ENCODE measurements at regions not wholly inside any gene's neighbourhood (a gene's known extent, or its start where the extent isn't known, plus 50 kb on each side); places are given as distances from the start of the nearest gene placed in this dataset.

GRCh38 chr4:18847249-18847890 lies 825.8 kb upstream of the LCORL start:
- H2AFZ ChIP-seq (ENCODE audit: low read depth, low read length, severe bottlenecking), result no peak overlapping the region
- H3K27ac ChIP-seq (ENCODE audit: low read depth, low read length), result no peak overlapping the region
- H3K9me3 ChIP-seq (ENCODE audit: insufficient read depth, low read length), result 0 out of 2 replicates have a peak, but pooled peaks cover 10% of the 10 kb centered on the region

GRCh38 chr4:18846313-18846712 lies 824.8 kb upstream of the LCORL start:
- no peaks in the 10 kb centered on the region for H3K27me3 ChIP-seq (ENCODE audit: low read length)
- TF ChIP-seq CTCF (IDR thresholded peaks at IDR 0.05; ENCODE audit: insufficient read depth, low read length, poor library complexity, severe bottlenecking) (no peak), EZH2phosphoT487 (conservative IDR thresholded peaks at IDR 0.05; ENCODE audit: low read length) (no peak)

More at GRCh38 chr4:18847249-18847890, 825.8 kb upstream of the LCORL start:
- Histone ChIP-seq H4K20me1 (ENCODE audit: low read depth, low read length) (no peaks in the 10 kb centered on the region), H3K9ac (ENCODE audit: low read length) (no peak overlapping the region), H3K36me3 (ENCODE audit: low read length) (no peaks in the 10 kb centered on the region), H3K27me3 (ENCODE audit: low read length) (no peaks in the 10 kb centered on the region), H3K4me3 (ENCODE audit: insufficient read depth, low read length, poor library complexity, severe bottlenecking) (no peak overlapping the region), H3K4me2 (ENCODE audit: low read depth, low read length, poor library complexity, severe bottlenecking) (no peak overlapping the region), H3K79me2 (ENCODE audit: insufficient read depth, low read length) (no peaks in the 10 kb centered on the region), H3F3A (ENCODE audit: insufficient read depth) (no peaks in the 10 kb centered on the region), H3K9me2 (replicated peaks; ENCODE audit: insufficient read depth, low read length) (no peaks in the 10 kb centered on the region)
- no peak for TF ChIP-seq EZH2phosphoT487 (conservative IDR thresholded peaks at IDR 0.05; ENCODE audit: low read length)
- no peak for TF ChIP-seq CTCF (IDR thresholded peaks at IDR 0.05; ENCODE audit: insufficient read depth, low read length, poor library complexity, severe bottlenecking)

GRCh38 chr4:18844726-18845125 lies 823.2 kb upstream of the LCORL start:
- no peaks in the 10 kb centered on the region for H3K27me3 ChIP-seq (ENCODE audit: low read length)
- H3K4me3 ChIP-seq (ENCODE audit: insufficient read depth, low read length, poor library complexity, severe bottlenecking), result no peak overlapping the region
- no peaks in the 10 kb centered on the region for H3K36me3 ChIP-seq (ENCODE audit: low read length)
- no peaks in the 10 kb centered on the region for H4K20me1 ChIP-seq (ENCODE audit: low read depth, low read length)
- H3K9ac ChIP-seq (ENCODE audit: low read length), result no peak overlapping the region
- no peak overlapping the region for H3K4me2 ChIP-seq (ENCODE audit: low read depth, low read length, poor library complexity, severe bottlenecking)
- no peak overlapping the region for H3K27ac ChIP-seq (ENCODE audit: low read depth, low read length)
- TF ChIP-seq CTCF (IDR thresholded peaks at IDR 0.05; ENCODE audit: insufficient read depth, low read length, poor library complexity, severe bottlenecking) (no peak), EZH2phosphoT487 (conservative IDR thresholded peaks at IDR 0.05; ENCODE audit: low read length) (no peak)
- H3K9me2 ChIP-seq (replicated peaks; ENCODE audit: insufficient read depth, low read length), result no peaks in the 10 kb centered on the region
- no peaks in the 10 kb centered on the region for H3K79me2 ChIP-seq (ENCODE audit: insufficient read depth, low read length)
- no peaks in the 10 kb centered on the region for H3F3A ChIP-seq (ENCODE audit: insufficient read depth)
- H3K9me3 ChIP-seq (ENCODE audit: insufficient read depth, low read length), result 0 out of 2 replicates have a peak, but pooled peaks cover 10% of the 10 kb centered on the region
- no peak overlapping the region for H2AFZ ChIP-seq (ENCODE audit: low read depth, low read length, severe bottlenecking)

More at GRCh38 chr4:18846313-18846712, 824.8 kb upstream of the LCORL start:
- Histone ChIP-seq H2AFZ (ENCODE audit: low read depth, low read length, severe bottlenecking) (no peak overlapping the region), H3K9me3 (ENCODE audit: insufficient read depth, low read length) (0 out of 2 replicates have a peak, but pooled peaks cover 10% of the 10 kb centered on the region), H3K27ac (ENCODE audit: low read depth, low read length) (no peak overlapping the region), H3K4me2 (ENCODE audit: low read depth, low read length, poor library complexity, severe bottlenecking) (no peak overlapping the region), H3K79me2 (ENCODE audit: insufficient read depth, low read length) (no peaks in the 10 kb centered on the region), H4K20me1 (ENCODE audit: low read depth, low read length) (no peaks in the 10 kb centered on the region), H3K36me3 (ENCODE audit: low read length) (no peaks in the 10 kb centered on the region), H3K9me2 (replicated peaks; ENCODE audit: insufficient read depth, low read length) (no peaks in the 10 kb centered on the region), H3F3A (ENCODE audit: insufficient read depth) (no peaks in the 10 kb centered on the region), H3K4me3 (ENCODE audit: insufficient read depth, low read length, poor library complexity, severe bottlenecking) (no peak overlapping the region), H3K9ac (ENCODE audit: low read length) (no peak overlapping the region)

All from SU-DHL-6 (cell line).